Osteocyte (in vitro differentiated cells): ENCODE measurements at regions not wholly inside any gene's neighbourhood (a gene's known extent, or its start where the extent isn't known, plus 50 kb on each side); places are given as distances from the start of the nearest gene placed in this dataset.
"Not testable (repeated sequence)": the region's sequence is repeated elsewhere in the genome, so short reads cannot be mapped to it uniquely, and the experiment has no call there.

Experiments used
- DNase-seq: peaks from one replicate; pipeline ENCODE4 v3.0.0; 2021; ENCODE audit warnings: mixed read lengths; ENCODE audit not compliant: unreplicated experiment; ENCODE audit errors: extremely low spot score
- H3K27ac Mint-ChIP-seq: one replicate; pipeline ENCODE4 v1.8.0; 2021; ENCODE audit warnings: mild to moderate bottlenecking, mixed read lengths; ENCODE audit not compliant: unreplicated experiment
- H3K27me3 Mint-ChIP-seq: one replicate; pipeline ENCODE4 v1.8.0; 2021; ENCODE audit warnings: mixed read lengths; ENCODE audit not compliant: unreplicated experiment
- H3K36me3 Mint-ChIP-seq: one replicate; pipeline ENCODE4 v1.8.0; 2021; ENCODE audit warnings: mixed read lengths; ENCODE audit not compliant: unreplicated experiment
- H3K4me1 Mint-ChIP-seq: one replicate; pipeline ENCODE4 v1.8.0; 2021; ENCODE audit warnings: mixed read lengths; ENCODE audit not compliant: unreplicated experiment
- H3K4me3 Mint-ChIP-seq: one replicate; pipeline ENCODE4 v1.8.0; 2021; ENCODE audit warnings: mild to moderate bottlenecking, moderate library complexity, mixed read lengths; ENCODE audit not compliant: unreplicated experiment
- H3K9me3 Mint-ChIP-seq: one replicate; pipeline ENCODE4 v1.8.0; 2021; ENCODE audit warnings: mixed read lengths; ENCODE audit not compliant: unreplicated experiment
- TF ChIP-seq, protein P1 (sequence below): fragments of 200-600 bp; sonication (generic); IDR thresholded peaks from 2 replicates; pipeline ENCODE4 v1.5.0; 2021; ENCODE audit warnings: antibody characterized with exemption, mild to moderate bottlenecking, moderate library complexity

DNA sequence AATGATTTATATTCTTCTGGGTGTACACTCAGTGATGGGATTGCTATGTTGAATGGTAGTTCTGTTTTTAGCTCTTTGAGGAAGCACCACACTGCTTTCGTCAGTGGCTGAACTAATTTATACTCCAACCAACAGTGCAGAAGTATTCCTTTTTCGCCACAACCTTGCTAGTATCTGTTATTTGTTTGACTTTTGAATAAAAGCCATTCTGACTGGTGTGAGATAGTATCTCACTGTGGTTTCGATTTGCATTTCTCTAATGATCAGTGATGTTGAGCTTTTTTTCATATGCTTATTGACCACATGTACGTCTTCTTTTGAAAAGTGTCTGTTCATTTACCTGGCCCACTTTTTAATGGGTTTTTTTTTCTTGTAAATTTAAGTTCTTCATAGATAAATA lies 583.8 kb upstream of the ARID1B start:
- Mint-ChIP-seq H3K27ac (no peak overlapping the region), H3K4me3 (no peak overlapping the region), H3K9me3 (peaks cover 4% of the 10 kb centered on the region), H3K36me3 (no peaks in the 10 kb centered on the region), H3K27me3 (no peaks in the 10 kb centered on the region), H3K4me1 (no peaks in the 10 kb centered on the region)
- TF ChIP-seq, protein P1, sequence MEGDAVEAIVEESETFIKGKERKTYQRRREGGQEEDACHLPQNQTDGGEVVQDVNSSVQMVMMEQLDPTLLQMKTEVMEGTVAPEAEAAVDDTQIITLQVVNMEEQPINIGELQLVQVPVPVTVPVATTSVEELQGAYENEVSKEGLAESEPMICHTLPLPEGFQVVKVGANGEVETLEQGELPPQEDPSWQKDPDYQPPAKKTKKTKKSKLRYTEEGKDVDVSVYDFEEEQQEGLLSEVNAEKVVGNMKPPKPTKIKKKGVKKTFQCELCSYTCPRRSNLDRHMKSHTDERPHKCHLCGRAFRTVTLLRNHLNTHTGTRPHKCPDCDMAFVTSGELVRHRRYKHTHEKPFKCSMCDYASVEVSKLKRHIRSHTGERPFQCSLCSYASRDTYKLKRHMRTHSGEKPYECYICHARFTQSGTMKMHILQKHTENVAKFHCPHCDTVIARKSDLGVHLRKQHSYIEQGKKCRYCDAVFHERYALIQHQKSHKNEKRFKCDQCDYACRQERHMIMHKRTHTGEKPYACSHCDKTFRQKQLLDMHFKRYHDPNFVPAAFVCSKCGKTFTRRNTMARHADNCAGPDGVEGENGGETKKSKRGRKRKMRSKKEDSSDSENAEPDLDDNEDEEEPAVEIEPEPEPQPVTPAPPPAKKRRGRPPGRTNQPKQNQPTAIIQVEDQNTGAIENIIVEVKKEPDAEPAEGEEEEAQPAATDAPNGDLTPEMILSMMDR = no peak
- DNase-seq = no peak

DNA sequence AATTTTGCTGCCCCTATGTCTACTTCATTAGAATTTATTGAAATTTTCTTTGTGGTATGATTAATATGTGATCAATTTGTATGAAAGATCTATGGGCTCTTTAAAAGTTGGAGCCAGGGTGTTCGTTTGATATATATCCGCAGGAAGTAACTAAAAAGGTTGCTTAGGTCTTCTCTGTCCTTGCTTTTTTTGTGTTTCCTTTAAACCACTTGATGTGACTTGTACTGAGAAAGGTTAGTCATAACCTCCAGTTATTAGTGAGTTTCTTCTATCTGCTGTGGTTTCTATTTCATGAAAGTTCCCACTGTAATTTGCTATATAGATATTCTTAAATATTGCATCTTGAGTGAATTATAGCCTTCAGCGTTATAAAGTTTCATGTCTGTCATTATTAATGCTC lies 585.3 kb upstream of the ARID1B start:
- no peaks in the 10 kb centered on the region for H3K4me1 Mint-ChIP-seq

GRCh38 chr6:156191390-156191789 lies 585.8 kb upstream of the ARID1B start:
- DNase-seq, H3K9me3 Mint-ChIP-seq, H3K27me3 Mint-ChIP-seq, H3K27ac Mint-ChIP-seq, H3K4me1 Mint-ChIP-seq, H3K36me3 Mint-ChIP-seq, H3K4me3 Mint-ChIP-seq: not testable (repeated sequence)

More for the DNA sequence above, 585.3 kb upstream of the ARID1B start:
- Mint-ChIP-seq H3K9me3 (peaks cover 4% of the 10 kb centered on the region), H3K27ac (no peak overlapping the region), H3K27me3 (no peaks in the 10 kb centered on the region), H3K4me3 (no peak overlapping the region), H3K36me3 (no peaks in the 10 kb centered on the region)
- DNase-seq = no peak
- TF ChIP-seq, protein P1 = no peak

- Mint-ChIP-seq H3K9me3 (peaks cover 4% of the 10 kb centered on the region), H3K4me1 (no peaks in the 10 kb centered on the region), H3K27ac (no peak overlapping the region), H3K4me3 (no peak overlapping the region), H3K36me3 (no peaks in the 10 kb centered on the region), H3K27me3 (no peaks in the 10 kb centered on the region)
- no peak for DNase-seq
- TF ChIP-seq, protein P1 = no peak
These were observed 586.9 kb upstream of the ARID1B start for GRCh38 chr6:156190270-156190669.

- Mint-ChIP-seq H3K27ac (no peak overlapping the region), H3K27me3 (no peaks in the 10 kb centered on the region), H3K36me3 (no peaks in the 10 kb centered on the region), H3K4me3 (no peak overlapping the region), H3K9me3 (peaks cover 4% of the 10 kb centered on the region), H3K4me1 (no peaks in the 10 kb centered on the region)
- no peak for DNase-seq
- TF ChIP-seq, protein P1 = no peak
These were observed 587.5 kb upstream of the ARID1B start for GRCh38 chr6:156189714-156190113.

DNA sequence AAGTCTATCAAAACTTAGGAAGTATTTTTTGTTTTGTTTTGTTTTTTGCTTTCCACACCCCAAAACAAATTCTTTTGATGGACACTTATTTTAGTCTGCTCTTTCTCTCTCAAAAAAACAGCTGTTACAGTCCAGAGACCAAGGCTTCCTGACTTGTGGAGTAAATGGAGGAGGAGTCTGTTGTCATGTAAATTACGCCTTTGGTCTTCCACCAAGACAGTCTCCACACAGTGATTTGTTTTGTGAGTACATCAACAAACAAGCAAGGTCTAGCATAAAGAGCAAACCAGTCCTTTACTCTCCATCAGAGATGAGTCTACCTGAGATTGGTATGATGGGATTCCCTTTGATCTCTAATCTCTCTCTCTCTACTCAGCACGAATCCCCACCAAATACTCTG lies 588.0 kb upstream of the ARID1B start:
- H3K27me3 Mint-ChIP-seq = no peaks in the 10 kb centered on the region
- no peak for DNase-seq
- TF ChIP-seq, protein P1 = no peak
- H3K4me3 Mint-ChIP-seq = no peak overlapping the region
- H3K4me1 Mint-ChIP-seq = no peaks in the 10 kb centered on the region
- peaks cover 4% of the 10 kb centered on the region for H3K9me3 Mint-ChIP-seq
- no peaks in the 10 kb centered on the region for H3K36me3 Mint-ChIP-seq
- H3K27ac Mint-ChIP-seq = no peak overlapping the region
